HepG2 (cell line): ENCODE measurements at regions not wholly inside any gene's neighbourhood (a gene's known extent, or its start where the extent isn't known, plus 50 kb on each side); places are given as distances from the start of the nearest gene placed in this dataset.

Experiments
- ATF3 ChIP-seq: sonication (generic); formaldehyde crosslinking; IDR thresholded peaks from 2 replicates; pipeline ENCODE4 v1.4.0; 2020; ENCODE audit warnings: missing genetic modification reagents
- CTCF ChIP-seq: sonication (generic); formaldehyde crosslinking; IDR thresholded peaks from 2 replicates; pipeline ENCODE4 v1.5.0; 2020; ENCODE audit warnings: mild to moderate bottlenecking, missing genetic modification reagents, moderate library complexity
- ETS1 ChIP-seq: sonication (generic); formaldehyde crosslinking; IDR thresholded peaks from 2 replicates; pipeline ENCODE4 v1.4.0; 2020; ENCODE audit warnings: missing genetic modification reagents
- MAFG ChIP-seq: sonication (generic); formaldehyde crosslinking; IDR thresholded peaks from 2 replicates; pipeline ENCODE4 v1.5.1; 2020; ENCODE audit warnings: mild to moderate bottlenecking, missing genetic modification reagents
- MAZ ChIP-seq, 2 experiments: sonication (generic) in 1 of 2; formaldehyde crosslinking in 1 of 2; IDR thresholded peaks; 2 replicates each; pipeline versions ENCODE4 v1.5.0 to v1.6.1; 2012 to 2020; ENCODE audit warnings: low read depth in 2 of 2, mild to moderate bottlenecking in 2 of 2, borderline replicate concordance in 1 of 2, improper control_type of control experiment in 1 of 2, low read length in 1 of 2, missing genetic modification reagents in 1 of 2, moderate library complexity in 1 of 2
- PATZ1 ChIP-seq: sonication (generic); formaldehyde crosslinking; IDR thresholded peaks from 2 replicates; pipeline ENCODE4 v1.4.0; 2020; ENCODE audit warnings: missing genetic modification reagents
- SNAPC4 ChIP-seq: sonication (generic); formaldehyde crosslinking; IDR thresholded peaks from 2 replicates; pipeline ENCODE4 v1.4.0; 2020; ENCODE audit warnings: mild to moderate bottlenecking, missing genetic modification reagents
- ZFP1 ChIP-seq: IDR thresholded peaks from 2 replicates; pipeline ENCODE4 v1.6.1; 2016
- ZNF510 ChIP-seq: sonication (generic); formaldehyde crosslinking; IDR thresholded peaks from 2 replicates; pipeline ENCODE4 v1.4.0; 2020; ENCODE audit warnings: low read depth, mild to moderate bottlenecking, missing genetic modification reagents
- ZNF567 ChIP-seq: sonication (generic); formaldehyde crosslinking; IDR thresholded peaks from 2 replicates; pipeline ENCODE4 v1.8.1; 2023; ENCODE audit warnings: mild to moderate bottlenecking, missing genetic modification reagents, borderline replicate concordance

GRCh38 chr3:117473981-117474538, 764.5 kb downstream of the TUSC7 start:
- TF ChIP-seq MAFG (CRISPR knock-in tag) = no peak
- no peak for TF ChIP-seq CTCF (CRISPR knock-in tag)
- TF ChIP-seq ATF3 (CRISPR knock-in tag) = no peak
- no peak for TF ChIP-seq ZFP1 (CRISPR knock-in tag)
- TF ChIP-seq PATZ1 = no peak
- no peak for TF ChIP-seq SNAPC4 (CRISPR knock-in tag)
- no peak for TF ChIP-seq ETS1 (CRISPR knock-in tag)
- no peak for TF ChIP-seq ZNF567 (CRISPR knock-in tag)
- TF ChIP-seq MAZ (IDR thresholded peaks at IDR 0.05; ENCODE audit: borderline replicate concordance, low read depth, low read length) = no peak
- TF ChIP-seq MAZ (CRISPR knock-in tag; IDR thresholded peaks at IDR 0.05; ENCODE audit: low read depth) = no peak
- no peak for TF ChIP-seq ZNF510 (CRISPR knock-in tag)
